Ovary (tissue), 7 donors: ENCODE measurements at regions not wholly inside any gene's neighbourhood (a gene's known extent, or its start where the extent isn't known, plus 50 kb on each side); places are given as distances from the start of the nearest gene placed in this dataset.
"Not testable (repeated sequence)": the region's sequence is repeated elsewhere in the genome, so short reads cannot be mapped to it uniquely, and the experiment has no call there.

Experiments
- DNase-seq, 5 donors: peaks; one replicate each; pipeline ENCODE4 v3.0.0-alpha.2; 2019 to 2020
- H3K27ac ChIP-seq, 2 donors: fragments of 200-600 bp; one replicate each; pipeline versions ENCODE4 v1.5.1 to v1.8.0; 2019 to 2022
- H3K27me3 ChIP-seq: fragments of 200-600 bp; one replicate; pipeline ENCODE4 v1.8.0; 2022
- H3K36me3 ChIP-seq: fragments of 200-600 bp; sonication (generic); one replicate; pipeline ENCODE4 v1.5.1; 2019
- H3K4me1 ChIP-seq: one replicate; pipeline ENCODE4 v1.8.1; 2013; ENCODE audit warnings: mild to moderate bottlenecking, moderate library complexity; ENCODE audit not compliant: insufficient read depth
- H3K4me3 ChIP-seq: fragments of 200-600 bp; sonication (generic); one replicate; pipeline ENCODE4 v1.5.1; 2017
- H3K9me3 ChIP-seq, 2 donors: fragments of 200-600 bp in 1 of 2; sonication (generic) in 1 of 2; one replicate each; pipeline versions ENCODE4 v1.5.1 to v1.8.1; 2013 to 2019; ENCODE audit warnings: mild to moderate bottlenecking in 1 of 2, moderate library complexity in 1 of 2
- EP300 ChIP-seq: sonication (generic); formaldehyde crosslinking; IDR thresholded peaks from one replicate; pipeline ENCODE4 v1.6.1; 2017; ENCODE audit warnings: antibody characterized with exemption
- POLR2A ChIP-seq: fragments of 450-650 bp; IDR thresholded peaks from one replicate; pipeline ENCODE4 v1.6.1; 2017; ENCODE audit warnings: antibody characterized with exemption, mild to moderate bottlenecking, moderate library complexity
- whole genome bisulfite sequencing, 3 donors: extraction: QIAGEN DNeasy Blood & Tissue Kit in 1 of 3; methylation state at CpG; one replicate each; pipeline versions ENCODE4 v1.1.5 to v1.1.7; 2013 to 2017; 5-methylcytosine and 5-hydroxymethylcytosine counted together
- intact Hi-C, 4 donors: fragments of 100-400 bp; cut with DNase I; formaldehyde crosslinking; loops; one replicate each; pipeline versions ENCODE4 v1.11.0 to v1.15.1; 2022 to 2023
- TF ChIP-seq, protein P1 (sequence below), 3 donors: fragments of 450-650 bp in 2 of 3; fragments of 200-600 bp in 1 of 3; IDR thresholded peaks; one replicate each; pipeline versions ENCODE4 v1.5.1 to v1.8.0; 2016 to 2022; ENCODE audit warnings: antibody characterized with exemption in 3 of 3, mild to moderate bottlenecking in 1 of 3
- donor health status: DM: no; HTN: no; CAD: no; lungs with moderate emphysema.
- donor health status: DM: no; HTN: no; CAD: no.
- donor health status: Bipolar disorder and iron deficiency.
- donor health status: DM: no; HTN: no; CAD: no.
- donor health status: DM: yes; HTN: yes; CAD: no.

DNA sequence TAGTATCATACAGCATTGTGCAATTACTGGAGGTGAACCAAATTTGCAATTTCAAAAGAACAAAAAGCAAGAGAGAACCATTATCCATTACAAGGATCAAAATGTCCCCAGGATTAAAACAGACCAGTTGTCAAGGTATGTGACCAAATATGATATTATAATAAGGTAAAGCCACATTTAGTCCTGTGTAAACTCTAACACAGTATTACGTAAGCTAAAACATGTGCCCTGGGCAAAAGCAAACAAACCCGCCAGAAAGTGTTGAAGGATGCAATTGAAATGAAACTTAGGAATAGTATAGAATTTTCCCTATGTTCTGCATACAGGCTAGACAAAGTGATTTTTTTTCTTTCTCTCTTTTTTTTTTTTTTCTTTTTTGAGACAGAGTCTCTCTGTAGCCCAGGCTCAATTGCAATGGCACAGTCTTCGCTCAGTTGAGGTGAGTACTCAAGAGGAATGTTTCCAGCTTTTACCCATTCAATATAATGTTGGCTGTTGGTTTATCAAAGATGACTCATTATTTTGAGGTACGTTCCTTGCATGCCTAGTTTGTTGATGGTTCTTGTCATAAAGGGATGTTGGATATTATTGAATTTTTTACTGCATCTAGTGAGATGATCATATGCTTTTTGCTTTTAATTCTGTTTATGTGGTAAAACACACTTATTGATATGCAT is 137.1 kb upstream of the FOXG1 start:
- intact Hi-C loops, result no loop called here
- Histone ChIP-seq H3K4me3 (no peak overlapping the region), H3K27ac (no peak overlapping the region), H3K36me3 (no peaks in the 10 kb centered on the region), H3K27me3 (no peaks in the 10 kb centered on the region), H3K4me1 (no peaks in the 10 kb centered on the region), H3K9me3 (no peaks in the 10 kb centered on the region)
- DNase-seq, result no peak
- TF ChIP-seq, protein P1, sequence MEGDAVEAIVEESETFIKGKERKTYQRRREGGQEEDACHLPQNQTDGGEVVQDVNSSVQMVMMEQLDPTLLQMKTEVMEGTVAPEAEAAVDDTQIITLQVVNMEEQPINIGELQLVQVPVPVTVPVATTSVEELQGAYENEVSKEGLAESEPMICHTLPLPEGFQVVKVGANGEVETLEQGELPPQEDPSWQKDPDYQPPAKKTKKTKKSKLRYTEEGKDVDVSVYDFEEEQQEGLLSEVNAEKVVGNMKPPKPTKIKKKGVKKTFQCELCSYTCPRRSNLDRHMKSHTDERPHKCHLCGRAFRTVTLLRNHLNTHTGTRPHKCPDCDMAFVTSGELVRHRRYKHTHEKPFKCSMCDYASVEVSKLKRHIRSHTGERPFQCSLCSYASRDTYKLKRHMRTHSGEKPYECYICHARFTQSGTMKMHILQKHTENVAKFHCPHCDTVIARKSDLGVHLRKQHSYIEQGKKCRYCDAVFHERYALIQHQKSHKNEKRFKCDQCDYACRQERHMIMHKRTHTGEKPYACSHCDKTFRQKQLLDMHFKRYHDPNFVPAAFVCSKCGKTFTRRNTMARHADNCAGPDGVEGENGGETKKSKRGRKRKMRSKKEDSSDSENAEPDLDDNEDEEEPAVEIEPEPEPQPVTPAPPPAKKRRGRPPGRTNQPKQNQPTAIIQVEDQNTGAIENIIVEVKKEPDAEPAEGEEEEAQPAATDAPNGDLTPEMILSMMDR (IDR thresholded peaks at IDR 0.05), result no peak
- TF ChIP-seq POLR2A (no peak), EP300 (no peak)
- WGBS, 3 donors, result 88 to 90% (median 89%) methylated on average over 4 of the region's 4 CpGs

DNA sequence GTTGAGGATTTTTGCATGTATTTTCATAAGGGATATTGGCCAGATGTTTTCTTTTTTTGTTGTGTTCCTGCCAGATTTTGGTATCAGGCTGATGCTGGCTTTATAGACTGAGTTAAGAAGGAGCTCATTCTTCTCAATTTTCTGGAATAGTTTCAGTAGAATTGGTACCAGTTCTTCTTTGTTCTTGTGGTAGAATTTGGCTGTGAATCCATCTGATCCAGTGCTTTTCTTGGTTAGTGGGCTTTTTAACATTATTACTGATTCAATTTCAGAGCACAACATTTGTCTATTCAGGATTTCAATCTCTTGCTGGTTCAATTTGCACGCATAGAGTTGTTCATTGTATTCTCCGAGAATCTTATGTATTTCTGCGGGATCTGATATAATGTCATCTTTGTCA is 136.5 kb upstream of the FOXG1 start:
- 92 to 96% (median 93%) methylated on average over 3 of the region's 3 CpGs for WGBS, 3 donors
- H3K27ac ChIP-seq, result no peak overlapping the region
- no peaks in the 10 kb centered on the region for H3K36me3 ChIP-seq
- intact Hi-C loops, result no loop called here
- DNase-seq, result no peak
- H3K27me3 ChIP-seq, result no peaks in the 10 kb centered on the region
- no peak overlapping the region for H3K4me3 ChIP-seq
- no peak for TF ChIP-seq EP300
- TF ChIP-seq, protein P1 (IDR thresholded peaks at IDR 0.05), result no peak
- no peak for TF ChIP-seq POLR2A
- no peaks in the 10 kb centered on the region for H3K4me1 ChIP-seq
- no peaks in the 10 kb centered on the region for H3K9me3 ChIP-seq

DNA sequence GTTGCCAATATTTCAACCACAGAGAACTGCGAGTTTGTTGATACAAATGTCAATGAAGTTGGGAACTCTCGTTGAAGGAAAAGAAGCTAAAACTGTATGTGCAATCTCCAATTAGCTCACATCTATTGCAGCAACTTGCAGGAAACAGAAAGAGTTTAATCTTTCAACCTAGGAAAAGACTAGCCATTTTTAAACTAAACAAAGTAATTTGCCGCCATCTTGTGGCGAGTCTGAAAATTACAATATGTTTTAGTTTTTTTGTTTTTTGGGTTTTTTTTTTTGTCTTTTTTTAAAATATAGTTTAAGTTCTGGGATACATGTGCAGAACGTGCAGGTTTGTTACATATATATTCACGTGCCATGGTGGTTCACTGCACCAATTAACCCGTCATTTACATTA is 131.2 kb upstream of the FOXG1 start:
- H3K4me3 ChIP-seq, result no peak overlapping the region
- H3K36me3 ChIP-seq, result no peaks in the 10 kb centered on the region
- TF ChIP-seq POLR2A, result no peak
- TF ChIP-seq, protein P1 (IDR thresholded peaks at IDR 0.05), result no peak
- no peak for TF ChIP-seq EP300
- intact Hi-C loops, result no loop called here
- no peak overlapping the region for H3K27ac ChIP-seq
- 2 to 3% (median 3%) methylated on average over 7 of the region's 7 CpGs for WGBS, 3 donors
- H3K4me1 ChIP-seq, result no peaks in the 10 kb centered on the region
- H3K9me3 ChIP-seq, result no peaks in the 10 kb centered on the region
- DNase-seq, result no peak
- no peaks in the 10 kb centered on the region for H3K27me3 ChIP-seq

DNA sequence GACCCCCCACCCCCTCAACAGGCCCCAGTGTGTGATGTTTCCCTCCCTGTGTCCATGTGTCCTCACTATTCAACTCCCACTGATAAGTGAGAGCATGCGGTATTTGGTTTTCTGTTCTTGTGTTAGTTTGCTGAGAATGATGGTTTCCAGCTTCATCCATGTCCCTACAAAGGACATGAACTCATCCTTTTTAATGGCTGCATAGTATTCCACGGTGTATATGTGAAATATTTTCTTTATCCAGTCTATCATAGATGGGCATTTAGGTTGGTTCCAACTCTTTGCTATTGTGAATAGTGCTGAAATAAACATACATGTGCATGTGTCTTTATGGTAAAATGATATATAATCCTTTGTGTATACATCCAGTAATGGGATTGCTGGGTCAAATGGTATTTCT is 130.8 kb upstream of the FOXG1 start:
- H3K4me3 ChIP-seq, H3K27me3 ChIP-seq, H3K36me3 ChIP-seq, H3K4me1 ChIP-seq, H3K27ac ChIP-seq, intact Hi-C loops, H3K9me3 ChIP-seq, DNase-seq: not testable (repeated sequence)
- WGBS, 3 donors, result 49 to 57% (median 54%) methylated on average over 2 of the region's 2 CpGs

DNA sequence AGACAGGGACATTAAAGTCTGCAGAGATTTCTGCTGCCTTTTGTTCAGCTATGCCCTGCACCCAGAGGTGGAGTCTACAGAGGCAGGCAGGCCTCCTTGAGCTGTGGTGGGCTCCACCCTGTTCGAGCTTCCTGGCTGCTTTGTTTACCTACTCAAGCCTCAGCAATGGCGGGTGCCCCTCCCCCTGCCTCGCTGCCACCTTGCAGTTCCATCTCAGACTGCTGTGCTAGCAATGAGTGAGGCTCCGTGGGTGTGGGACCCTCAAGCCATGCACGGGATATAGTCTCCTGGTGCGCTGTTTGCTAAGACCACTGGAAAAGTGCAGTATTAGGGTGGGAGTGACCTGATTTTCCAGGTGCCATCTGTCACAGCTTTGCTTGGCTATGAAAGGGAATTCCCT is 125.4 kb upstream of the FOXG1 start:
- H3K9me3 ChIP-seq, DNase-seq, H3K4me3 ChIP-seq, H3K4me1 ChIP-seq, intact Hi-C loops, H3K27ac ChIP-seq, H3K36me3 ChIP-seq, H3K27me3 ChIP-seq: not testable (repeated sequence)
- 83 to 92% (median 83%) methylated on average over 6 of the region's 6 CpGs for WGBS, 3 donors
